Natural killer cell (primary cell): ENCODE measurements at regions not wholly inside any gene's neighbourhood (a gene's known extent, or its start where the extent isn't known, plus 50 kb on each side); places are given as distances from the start of the nearest gene placed in this dataset.

Experiments
- ATAC-seq, 3 donors: fragments of 150-1000 bp in 2 of 3; fragments of 200-7000 bp in 1 of 3; cut with Tn5 transposase; 1 replicate in 1 of 3; 2 replicates in 2 of 3; pipeline ENCODE4 v1.10.0; 2021; ENCODE audit warnings: mild to moderate bottlenecking in 2 of 3, moderate library complexity in 2 of 3
- DNase-seq, 2 donors: peaks; one replicate each; pipeline versions ENCODE4 v3.0.0 to v3.0.0-alpha.2; 2013 to 2021; ENCODE audit warnings: mixed read lengths in 1 of 2
- H3K27ac ChIP-seq: one replicate; pipeline ENCODE4 v1.5.1; 2013; ENCODE audit warnings: mild to moderate bottlenecking, low read length
- H3K27me3 ChIP-seq: one replicate; pipeline ENCODE4 v1.6.1; 2013; ENCODE audit warnings: low read length; ENCODE audit not compliant: control insufficient read depth, insufficient read depth
- H3K36me3 ChIP-seq: one replicate; pipeline ENCODE4 v1.6.1; 2013; ENCODE audit warnings: low read length; ENCODE audit not compliant: control insufficient read depth, insufficient read depth
- H3K4me1 ChIP-seq: one replicate; pipeline ENCODE4 v1.6.1; 2013; ENCODE audit warnings: low read length; ENCODE audit not compliant: control insufficient read depth, insufficient read depth
- H3K4me3 ChIP-seq: one replicate; pipeline ENCODE4 v1.5.1; 2013; ENCODE audit warnings: low read length
- H3K9me3 ChIP-seq: one replicate; pipeline ENCODE4 v1.6.1; 2013; ENCODE audit warnings: low read length; ENCODE audit not compliant: control insufficient read depth, insufficient read depth
- H3K27ac Mint-ChIP-seq, 2 donors: one replicate each; pipeline ENCODE4 v1.8.0; 2022; ENCODE audit warnings: mild to moderate bottlenecking in 2 of 2, mixed read lengths in 2 of 2, moderate library complexity in 1 of 2
- H3K27me3 Mint-ChIP-seq, 2 donors: one replicate each; pipeline ENCODE4 v1.8.0; 2022; ENCODE audit warnings: low read depth in 2 of 2, mixed read lengths in 2 of 2
- H3K36me3 Mint-ChIP-seq: one replicate; pipeline ENCODE4 v1.8.0; 2022; ENCODE audit warnings: mixed read lengths
- H3K4me1 Mint-ChIP-seq, 2 donors: one replicate each; pipeline ENCODE4 v1.8.0; 2022; ENCODE audit warnings: mixed read lengths in 2 of 2
- H3K4me3 Mint-ChIP-seq: one replicate; pipeline ENCODE4 v1.8.0; 2022; ENCODE audit warnings: mild to moderate bottlenecking, moderate library complexity, mixed read lengths
- H3K9me3 Mint-ChIP-seq, 2 donors: one replicate each; pipeline ENCODE4 v1.8.0; 2022; ENCODE audit warnings: mixed read lengths in 2 of 2
- CTCF ChIP-seq: fragments of 200-600 bp; IDR thresholded peaks from one replicate; pipeline ENCODE4 v1.8.0; 2022; ENCODE audit warnings: antibody characterized with exemption
- WGBS: methylation state at CpG from one replicate; pipeline ENCODE4 v1.1.7; 2013; ENCODE audit warnings: missing lambda C conversion rate; ENCODE audit not compliant: insufficient coverage; 5-methylcytosine and 5-hydroxymethylcytosine counted together
- intact Hi-C: fragments of 100-400 bp; cut with micrococcal nuclease; formaldehyde crosslinking; loops from one replicate; pipeline ENCODE4 v1.14.2; 2022

GRCh38 chr5:67815455-67816391, 399.8 kb upstream of the PIK3R1 start:
- H3K4me3 ChIP-seq = no peak overlapping the region
- Mint-ChIP-seq H3K4me1 (no peaks in the 10 kb centered on the region), H3K27me3 (peaks cover 0 to 5% of the 10 kb centered on the region in 2 donors), H3K36me3 (no peaks in the 10 kb centered on the region), H3K4me3 (no peak overlapping the region), H3K27ac (no peak overlapping the region), H3K9me3 (peaks cover 0 to 2% of the 10 kb centered on the region in 2 donors)
- no peak overlapping the region for H3K27ac ChIP-seq
- H3K27me3 ChIP-seq = no peaks in the 10 kb centered on the region
- WGBS = 89% methylated on average over 10 of the region's 10 CpGs
- DNase-seq = no peak
- H3K36me3 ChIP-seq = no peaks in the 10 kb centered on the region
- H3K9me3 ChIP-seq = no peaks in the 10 kb centered on the region
- ATAC-seq = peak in 1 of 3 donors; percentile 72
- no peak for TF ChIP-seq CTCF
- intact Hi-C loops = no loop called here
- H3K4me1 ChIP-seq = no peaks in the 10 kb centered on the region

GRCh38 chr5:67814569-67815311, 400.8 kb upstream of the PIK3R1 start:
- Mint-ChIP-seq H3K9me3 (peaks cover 0 to 2% of the 10 kb centered on the region in 2 donors), H3K36me3 (no peaks in the 10 kb centered on the region), H3K27ac (no peak overlapping the region), H3K27me3 (peaks cover 0 to 5% of the 10 kb centered on the region in 2 donors), H3K4me3 (no peak overlapping the region), H3K4me1 (peaks cover 6 to 7% of the 10 kb centered on the region in 2 donors)
- Histone ChIP-seq H3K4me1 (peaks cover 2% of the 10 kb centered on the region), H3K9me3 (no peaks in the 10 kb centered on the region), H3K27me3 (no peaks in the 10 kb centered on the region), H3K4me3 (no peak overlapping the region), H3K36me3 (no peaks in the 10 kb centered on the region), H3K27ac (no peak overlapping the region)
- 80% methylated on average over 1 of the region's 3 CpGs for WGBS
- no peak for ATAC-seq
- no peak for DNase-seq
- TF ChIP-seq CTCF = no peak
- intact Hi-C loops = no loop called here

- DNase-seq (no peak), ATAC-seq (no peak)
- H3K27ac Mint-ChIP-seq = no peak overlapping the region
- WGBS = 95% methylated on average over 6 of the region's 6 CpGs
- Histone ChIP-seq H3K9me3 (no peaks in the 10 kb centered on the region), H3K4me1 (peaks cover 6% of the 10 kb centered on the region), H3K27me3 (no peaks in the 10 kb centered on the region), H3K36me3 (no peaks in the 10 kb centered on the region), H3K27ac (no peak overlapping the region), H3K4me3 (no peak overlapping the region)
- peaks cover 0 to 5% of the 10 kb centered on the region in 2 donors for H3K27me3 Mint-ChIP-seq
- TF ChIP-seq CTCF = no peak
- no peaks in the 10 kb centered on the region for H3K36me3 Mint-ChIP-seq
- no peak overlapping the region for H3K4me3 Mint-ChIP-seq
- intact Hi-C loops = no loop called here
- H3K9me3 Mint-ChIP-seq = peaks cover 0 to 2% of the 10 kb centered on the region in 2 donors
- H3K4me1 Mint-ChIP-seq = peaks cover 11 to 12% of the 10 kb centered on the region in 2 donors
Observed at GRCh38 chr5:67813877-67814539, 401.5 kb upstream of the PIK3R1 start.
